HL-60/S4 treated with phorbol 12-myristate 13-acetate at 8.2 ng/mL for 4 days and 3 days (cell line): ENCODE measurements at regions not wholly inside any gene's neighbourhood (a gene's known extent, or its start where the extent isn't known, plus 50 kb on each side); places are given as distances from the start of the nearest gene placed in this dataset.
"Not testable (repeated sequence)": the region's sequence is repeated elsewhere in the genome, so short reads cannot be mapped to it uniquely, and the experiment has no call there.

Source experiments
- in situ Hi-C: fragments of 300-500 bp; cut with MboI; formaldehyde crosslinking; loops from 2 replicates; pipeline ENCODE4 v1.15.0; 2022; ENCODE audit warnings: low sequenced_read_pairs

GRCh38 chr5:18507114-18507513 lies 872.9 kb downstream of the TAF11L14 start:
- in situ Hi-C loops = no loop called here

- in situ Hi-C loops = no loop called here
Observed at GRCh38 chr5:18517641-18518380, 883.6 kb downstream of the TAF11L14 start.

- in situ Hi-C loops = no loop called here
Observed at GRCh38 chr5:18523380-18523779, 889.1 kb downstream of the TAF11L14 start.

- in situ Hi-C loops = no loop called here
Observed at GRCh38 chr5:18526792-18527405, 892.6 kb downstream of the TAF11L14 start.

GRCh38 chr5:18533137-18533536 lies 898.9 kb downstream of the TAF11L14 start:
- in situ Hi-C loops = no loop called here

- in situ Hi-C loops = no loop called here
Observed at GRCh38 chr5:18534119-18534518, 899.9 kb downstream of the TAF11L14 start.

GRCh38 chr5:18535753-18536152 lies 901.5 kb downstream of the TAF11L14 start:
- in situ Hi-C loops = not testable (repeated sequence)

GRCh38 chr5:18544421-18544820 lies 910.2 kb downstream of the TAF11L14 start:
- in situ Hi-C loops = no loop called here

GRCh38 chr5:18546591-18546990 lies 912.3 kb downstream of the TAF11L14 start:
- in situ Hi-C loops = no loop called here

GRCh38 chr5:18551716-18552115 lies 917.5 kb downstream of the TAF11L14 start:
- in situ Hi-C loops = no loop called here

- in situ Hi-C loops = no loop called here
Observed at GRCh38 chr5:18553269-18553668, 919.0 kb downstream of the TAF11L14 start.

GRCh38 chr5:18560602-18561001 lies 926.3 kb downstream of the TAF11L14 start:
- in situ Hi-C loops = no loop called here

- in situ Hi-C loops = no loop called here
Observed at GRCh38 chr5:18563853-18564252, 929.6 kb downstream of the TAF11L14 start.

GRCh38 chr5:18566671-18567070 lies 932.4 kb downstream of the TAF11L14 start:
- in situ Hi-C loops = no loop called here

GRCh38 chr5:18576586-18576985 lies 942.3 kb downstream of the TAF11L14 start:
- in situ Hi-C loops = no loop called here

- in situ Hi-C loops = no loop called here
Observed at GRCh38 chr5:18601185-18601584, 966.9 kb downstream of the TAF11L14 start.

GRCh38 chr5:18602402-18602801 lies 968.1 kb downstream of the TAF11L14 start:
- in situ Hi-C loops = no loop called here

- in situ Hi-C loops = no loop called here
Observed at GRCh38 chr5:18605186-18605585, 970.9 kb downstream of the TAF11L14 start.

GRCh38 chr5:18607570-18607969 lies 973.3 kb downstream of the TAF11L14 start:
- in situ Hi-C loops = no loop called here

GRCh38 chr5:18617191-18617590 lies 982.9 kb downstream of the TAF11L14 start:
- in situ Hi-C loops = not testable (repeated sequence)

- in situ Hi-C loops = no loop called here
Observed at GRCh38 chr5:18630458-18631045, 996.3 kb downstream of the TAF11L14 start.
